ENCODE measurements at regions not wholly inside any gene's neighbourhood (a gene's known extent, or its start where the extent isn't known, plus 50 kb on each side); places are given as distances from the start of the nearest gene placed in this dataset.

GRCh38 chr2:18988631-18989232 lies 369.7 kb downstream of the OSR1 start:
- Mint-ChIP-seq H3K4me1 (ENCODE audit: low read depth) (peaks cover 71% of the 10 kb centered on the region), H3K9me3 (ENCODE audit: low read depth) (no peaks in the 10 kb centered on the region), H3K36me3 (ENCODE audit: low read depth) (no peaks in the 10 kb centered on the region), H3K27ac (ENCODE audit: unreplicated experiment) (peak overlapping the region; percentile 73), H3K4me3 (ENCODE audit: unreplicated experiment) (no peak overlapping the region), H3K27me3 (ENCODE audit: low read depth) (no peaks in the 10 kb centered on the region)
- TF ChIP-seq CTCF (IDR thresholded peaks at IDR 0.05): no peak
- DNase-seq (ENCODE audit: low spot score): no peak

- peaks cover 66% of the 10 kb centered on the region for H3K4me1 Mint-ChIP-seq (ENCODE audit: low read depth)
- no peak for DNase-seq (ENCODE audit: low spot score)
- H3K27ac Mint-ChIP-seq (ENCODE audit: unreplicated experiment): peak overlapping the region; percentile 83
- TF ChIP-seq CTCF (IDR thresholded peaks at IDR 0.05): peak; percentile 78
- no peaks in the 10 kb centered on the region for H3K27me3 Mint-ChIP-seq (ENCODE audit: low read depth)
- no peaks in the 10 kb centered on the region for H3K9me3 Mint-ChIP-seq (ENCODE audit: low read depth)
- H3K36me3 Mint-ChIP-seq (ENCODE audit: low read depth): no peaks in the 10 kb centered on the region
- H3K4me3 Mint-ChIP-seq (ENCODE audit: unreplicated experiment): no peak overlapping the region
Observed at GRCh38 chr2:18987592-18988073, 370.8 kb downstream of the OSR1 start.

GRCh38 chr2:18987016-18987415 lies 371.4 kb downstream of the OSR1 start:
- peak overlapping the region; percentile 83 for H3K27ac Mint-ChIP-seq (ENCODE audit: unreplicated experiment)
- DNase-seq (ENCODE audit: low spot score): no peak
- peaks cover 63% of the 10 kb centered on the region for H3K4me1 Mint-ChIP-seq (ENCODE audit: low read depth)

GRCh38 chr2:18986046-18986445 lies 372.4 kb downstream of the OSR1 start:
- no peaks in the 10 kb centered on the region for H3K27me3 Mint-ChIP-seq (ENCODE audit: low read depth)
- no peak for DNase-seq (ENCODE audit: low spot score)
- H3K9me3 Mint-ChIP-seq (ENCODE audit: low read depth): no peaks in the 10 kb centered on the region
- no peak for TF ChIP-seq CTCF (IDR thresholded peaks at IDR 0.05)
- H3K4me3 Mint-ChIP-seq (ENCODE audit: unreplicated experiment): no peak overlapping the region
- H3K27ac Mint-ChIP-seq (ENCODE audit: unreplicated experiment): no peak overlapping the region
- H3K4me1 Mint-ChIP-seq (ENCODE audit: low read depth): peaks cover 60% of the 10 kb centered on the region
- no peaks in the 10 kb centered on the region for H3K36me3 Mint-ChIP-seq (ENCODE audit: low read depth)

More at GRCh38 chr2:18987016-18987415, 371.4 kb downstream of the OSR1 start:
- Mint-ChIP-seq H3K4me3 (ENCODE audit: unreplicated experiment) (no peak overlapping the region), H3K36me3 (ENCODE audit: low read depth) (no peaks in the 10 kb centered on the region), H3K9me3 (ENCODE audit: low read depth) (no peaks in the 10 kb centered on the region), H3K27me3 (ENCODE audit: low read depth) (no peaks in the 10 kb centered on the region)
- no peak for TF ChIP-seq CTCF (IDR thresholded peaks at IDR 0.05)

- Mint-ChIP-seq H3K9me3 (ENCODE audit: low read depth) (no peaks in the 10 kb centered on the region), H3K4me3 (ENCODE audit: unreplicated experiment) (no peak overlapping the region), H3K27me3 (ENCODE audit: low read depth) (no peaks in the 10 kb centered on the region), H3K4me1 (ENCODE audit: low read depth) (peaks cover 41% of the 10 kb centered on the region), H3K36me3 (ENCODE audit: low read depth) (no peaks in the 10 kb centered on the region), H3K27ac (ENCODE audit: unreplicated experiment) (no peak overlapping the region)
- TF ChIP-seq CTCF (IDR thresholded peaks at IDR 0.05): no peak
- no peak for DNase-seq (ENCODE audit: low spot score)
Observed at GRCh38 chr2:18980786-18981430, 377.5 kb downstream of the OSR1 start.
